ENCODE measurements at regions not wholly inside any gene's neighbourhood (a gene's known extent, or its start where the extent isn't known, plus 50 kb on each side); places are given as distances from the start of the nearest gene placed in this dataset.

- TF ChIP-seq CTCF (IDR thresholded peaks at IDR 0.05) (no peak), POLR2A (IDR thresholded peaks at IDR 0.05) (no peak)
Observed at GRCh38 chr5:84667576-84667975, 282.9 kb upstream of the EDIL3 start.
